Mammary epithelial cell (primary cell): ENCODE measurements at regions not wholly inside any gene's neighbourhood (a gene's known extent, or its start where the extent isn't known, plus 50 kb on each side); places are given as distances from the start of the nearest gene placed in this dataset.

ENCODE experiments used
- CTCF ChIP-seq, 2 donors: IDR thresholded peaks in 1 of 2; conservative IDR thresholded peaks in 1 of 2; 2 replicates each; pipeline ENCODE4 v1.5.1; 2011 to 2012; ENCODE audit warnings: inconsistent platforms in 2 of 2, low read length in 2 of 2, mild to moderate bottlenecking in 2 of 2, control low read depth in 1 of 2, low read depth in 1 of 2; ENCODE audit not compliant: insufficient read depth in 1 of 2; ENCODE audit errors: extremely low read depth in 1 of 2
- EZH2 ChIP-seq: IDR thresholded peaks from 2 replicates; pipeline ENCODE4 v1.6.1; 2012; ENCODE audit warnings: low read length, inconsistent platforms, borderline replicate concordance

DNA sequence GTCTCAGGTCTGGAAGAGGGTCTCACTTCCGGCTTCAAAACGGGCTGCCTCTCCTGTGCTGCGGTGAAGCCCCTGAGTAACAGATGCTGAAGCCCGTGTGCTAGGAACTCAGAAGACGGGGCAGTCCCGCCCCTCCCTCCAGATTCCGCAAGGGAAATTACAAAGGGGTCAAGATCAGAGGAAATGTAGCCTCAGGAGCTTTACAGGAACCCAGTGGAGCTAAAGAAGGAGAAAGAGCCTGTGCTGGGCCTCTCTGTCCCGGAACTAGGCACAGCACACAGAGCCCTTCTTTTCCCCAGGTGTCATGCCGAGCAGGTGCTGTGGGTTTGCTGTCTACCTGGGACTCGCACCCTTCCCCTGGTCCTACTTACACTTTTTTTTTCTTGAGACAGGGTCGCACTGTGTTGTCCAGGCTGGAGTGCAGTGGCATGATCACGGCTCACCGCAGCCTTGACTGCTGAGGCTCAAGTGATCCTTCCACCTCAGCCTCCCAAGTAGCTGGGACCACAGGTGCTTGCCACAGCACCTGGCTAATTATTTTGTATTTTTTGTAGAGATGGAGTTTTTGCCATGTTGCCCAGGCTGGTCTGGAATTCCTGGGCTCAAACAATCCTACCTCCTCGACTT lies 72.7 kb upstream of the MAP4K4 start:
- TF ChIP-seq CTCF (conservative IDR thresholded peaks at IDR 0.05 in 1 of 2, IDR thresholded peaks at IDR 0.05 in 1 of 2; ENCODE audit: extremely low read depth in 1 of 2, insufficient read depth in 1 of 2, low read depth in 1 of 2, low read length in 2 of 2) (no peak), EZH2 (no peak)
